ENCODE measurements at regions not wholly inside any gene's neighbourhood (a gene's known extent, or its start where the extent isn't known, plus 50 kb on each side); places are given as distances from the start of the nearest gene placed in this dataset.

DNA sequence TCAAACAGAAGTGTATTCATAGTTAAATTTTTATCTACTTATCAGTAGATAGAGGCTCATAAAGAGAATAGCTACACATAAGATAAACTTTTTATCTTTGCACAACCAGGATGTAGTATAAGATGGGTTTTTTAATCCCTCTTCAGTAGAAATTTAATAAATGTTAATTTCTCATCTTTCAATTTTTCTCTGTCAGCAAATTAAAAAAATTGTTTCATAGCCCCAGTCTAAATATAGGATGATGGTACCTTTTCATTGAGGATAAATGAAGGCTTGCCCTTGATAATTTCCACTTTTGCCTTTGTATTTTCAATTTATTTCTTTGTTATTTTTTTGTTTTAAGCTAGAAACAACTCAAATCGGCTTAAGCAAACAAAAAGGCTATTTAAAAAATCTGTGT, 251.2 kb upstream of the NOX3 start:
- DNase-seq: no peak

- no peak for DNase-seq
Observed at GRCh38 chr6:155706341-155706740, 250.7 kb upstream of the NOX3 start.

DNA sequence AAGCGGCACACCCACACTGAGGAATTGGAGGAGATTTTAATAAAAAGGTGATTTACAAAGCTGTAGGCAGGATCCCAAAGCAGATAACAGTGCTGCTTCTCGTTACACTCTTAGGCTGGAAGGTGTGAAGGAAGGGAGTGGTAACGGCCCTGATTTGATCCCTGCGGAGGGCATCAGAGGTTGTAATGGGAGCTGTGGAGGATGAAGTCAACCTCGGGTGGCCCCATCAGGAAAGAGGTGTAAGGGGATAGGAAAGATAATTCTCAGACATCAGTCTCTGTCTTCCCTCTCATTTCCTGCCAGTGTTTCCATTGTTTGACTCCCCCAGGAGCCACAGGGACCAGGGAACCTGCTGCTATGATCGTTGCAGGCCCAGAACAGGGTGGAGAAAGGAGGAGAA, 245.7 kb upstream of the NOX3 start:
- DNase-seq: no peak

DNA sequence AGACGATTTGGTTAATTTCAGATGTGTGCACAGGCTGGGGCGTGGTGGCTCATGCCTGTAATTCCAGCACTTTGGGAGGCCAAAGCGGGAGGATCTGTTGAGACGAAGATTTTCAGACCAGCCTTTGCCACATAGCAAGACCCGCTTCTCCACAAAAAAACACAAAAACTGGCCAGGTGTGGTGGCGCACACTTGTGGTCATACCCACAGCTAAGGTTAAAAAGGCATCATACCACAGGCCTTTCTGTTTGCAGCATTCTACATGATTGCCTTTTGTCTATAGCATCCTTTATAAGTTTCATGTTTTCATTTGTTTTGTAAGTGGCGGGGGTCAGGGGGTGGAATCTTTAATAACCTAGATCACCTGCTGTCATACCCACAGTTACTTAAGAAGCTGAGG, 239.9 kb upstream of the NOX3 start:
- DNase-seq: no peak

DNA sequence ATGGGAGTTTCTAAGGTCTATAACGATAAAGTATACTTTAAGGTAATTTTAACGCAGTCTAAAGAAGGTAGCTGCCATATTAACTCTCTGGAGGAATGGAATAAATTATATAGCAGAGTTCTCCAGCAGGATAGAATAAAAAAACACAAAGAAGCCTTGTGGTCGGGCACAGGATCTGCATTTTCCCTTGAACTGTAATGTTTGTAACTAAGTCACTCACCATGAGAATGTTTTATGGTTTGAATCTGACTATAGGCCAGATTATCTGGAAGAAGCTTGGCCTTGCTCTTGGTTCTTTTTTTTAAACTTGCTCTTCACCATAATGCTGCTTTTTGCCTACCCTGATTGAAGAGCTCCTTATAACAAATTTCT, 238.8 kb upstream of the NOX3 start:
- no peak for DNase-seq

- DNase-seq: no peak
Observed at GRCh38 chr6:155693573-155694418, 238.2 kb upstream of the NOX3 start.

- DNase-seq: no peak
Observed at GRCh38 chr6:155690820-155691219, 235.2 kb upstream of the NOX3 start.

DNA sequence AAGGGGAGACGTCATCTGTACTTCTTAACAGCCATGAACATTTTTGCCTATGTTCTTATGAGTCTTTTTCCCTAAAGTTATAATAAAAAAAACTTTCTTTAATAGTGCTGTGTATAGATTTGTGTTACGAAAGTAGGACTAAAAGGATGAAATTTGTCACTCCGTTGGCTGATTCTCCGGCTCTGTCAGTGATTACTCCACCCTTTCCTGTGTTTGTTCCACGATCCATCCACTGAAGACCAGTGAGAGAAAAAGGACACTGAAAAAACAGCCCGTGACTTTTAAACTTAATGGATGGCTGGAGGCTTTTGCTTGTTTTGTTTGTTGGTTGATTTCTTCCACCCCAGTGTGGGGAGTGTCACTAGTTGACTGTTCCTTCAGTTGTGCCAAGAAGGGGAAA, 232.0 kb upstream of the NOX3 start:
- no peak for DNase-seq

GRCh38 chr6:155684416-155685196, 229.0 kb upstream of the NOX3 start:
- no peak for DNase-seq

DNA sequence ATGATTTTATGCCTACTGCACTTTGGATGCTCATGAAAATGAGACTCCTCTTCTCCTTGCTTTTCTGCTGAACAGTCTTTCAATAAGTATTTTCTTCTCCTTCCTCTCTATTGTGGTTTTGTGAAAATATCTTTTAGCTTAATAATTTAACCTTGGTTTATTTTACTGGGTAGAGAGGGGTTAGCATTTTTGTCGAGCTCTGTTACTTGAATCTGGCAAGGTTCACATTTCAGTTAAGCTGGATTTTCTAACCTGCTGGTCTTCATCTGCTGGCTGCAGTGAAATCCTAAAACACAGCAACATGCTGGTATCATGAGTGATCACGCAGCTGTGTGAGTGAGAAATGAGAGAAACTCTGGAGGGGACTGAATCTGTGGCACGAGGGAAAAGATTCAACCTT, 222.7 kb upstream of the NOX3 start:
- DNase-seq: peak; percentile 2

GRCh38 chr6:155676346-155676745, 220.7 kb upstream of the NOX3 start:
- DNase-seq: peak; percentile 0

- no peak for DNase-seq
Observed at GRCh38 chr6:155670655-155671054, 215.0 kb upstream of the NOX3 start.

GRCh38 chr6:155660251-155660977, 204.8 kb upstream of the NOX3 start:
- DNase-seq: no peak

DNA sequence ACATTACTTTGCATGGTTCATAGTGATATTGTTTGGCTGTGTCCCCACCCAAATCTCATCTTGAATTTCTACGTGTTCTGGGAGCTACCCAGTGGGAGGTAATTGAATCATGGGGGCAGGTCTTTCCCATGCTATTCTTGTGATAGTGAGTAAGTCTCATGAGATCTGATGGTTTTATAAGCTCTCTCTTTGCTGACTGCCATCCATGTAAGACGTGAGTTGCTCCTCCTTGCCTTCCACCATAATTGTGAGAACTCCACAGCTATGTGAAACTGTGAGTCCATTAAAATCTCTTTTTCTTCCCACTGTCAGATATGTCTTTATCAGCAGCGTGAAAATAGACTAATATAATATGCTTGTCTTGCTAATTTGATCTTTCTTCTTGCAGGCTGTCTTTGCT, 200.4 kb upstream of the NOX3 start:
- DNase-seq: no peak

DNA sequence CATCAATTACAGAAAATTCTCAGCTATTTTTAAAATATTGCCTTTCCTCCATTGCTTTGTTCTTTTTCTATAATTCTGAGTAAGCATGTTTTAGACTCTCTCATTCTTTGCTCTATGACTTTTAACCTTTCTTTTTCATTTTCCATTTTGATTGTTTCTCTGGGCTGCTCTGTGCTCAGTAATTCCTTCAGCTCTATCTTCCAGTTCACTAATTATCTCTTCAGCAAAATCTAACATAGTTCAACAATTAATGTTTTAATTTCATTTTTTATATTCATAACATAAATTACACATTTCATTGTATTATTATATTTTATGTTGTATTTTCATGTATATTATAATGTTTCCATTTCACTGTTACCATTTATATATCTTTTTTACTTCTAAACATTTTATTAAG, 198.8 kb upstream of the NOX3 start:
- no peak for DNase-seq

- no peak for DNase-seq
Observed at GRCh38 chr6:155648301-155648700, 192.7 kb upstream of the NOX3 start.

DNA sequence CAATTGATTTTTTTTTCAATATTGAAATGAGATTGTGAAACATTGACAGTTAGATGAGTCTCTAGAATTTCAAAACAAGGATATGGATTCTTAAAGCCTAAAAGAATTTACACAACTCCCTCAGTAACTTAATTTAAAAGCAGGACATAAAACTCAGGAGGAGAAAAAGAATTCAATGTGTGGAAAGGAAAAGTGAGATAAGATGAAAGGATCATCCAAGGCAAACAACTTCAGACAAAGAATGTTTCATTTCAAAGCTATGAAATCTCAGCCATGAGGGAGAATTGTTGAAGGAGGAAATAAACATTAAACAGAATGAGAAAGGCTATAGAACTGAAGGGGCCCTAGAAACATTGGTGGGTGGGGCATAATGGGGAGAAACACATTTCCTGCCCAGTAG, 191.7 kb upstream of the NOX3 start:
- DNase-seq: no peak

- DNase-seq: no peak
Observed at GRCh38 chr6:155646443-155646842, 190.8 kb upstream of the NOX3 start.

- DNase-seq: peak; percentile 6
Observed at GRCh38 chr6:155645325-155645724, 189.7 kb upstream of the NOX3 start.

GRCh38 chr6:155641603-155642002, 186.0 kb upstream of the NOX3 start:
- no peak for DNase-seq

- no peak for DNase-seq
Observed at GRCh38 chr6:155638200-155638599, 182.6 kb upstream of the NOX3 start.

GRCh38 chr6:155635416-155635815, 179.8 kb upstream of the NOX3 start:
- no peak for DNase-seq

DNA sequence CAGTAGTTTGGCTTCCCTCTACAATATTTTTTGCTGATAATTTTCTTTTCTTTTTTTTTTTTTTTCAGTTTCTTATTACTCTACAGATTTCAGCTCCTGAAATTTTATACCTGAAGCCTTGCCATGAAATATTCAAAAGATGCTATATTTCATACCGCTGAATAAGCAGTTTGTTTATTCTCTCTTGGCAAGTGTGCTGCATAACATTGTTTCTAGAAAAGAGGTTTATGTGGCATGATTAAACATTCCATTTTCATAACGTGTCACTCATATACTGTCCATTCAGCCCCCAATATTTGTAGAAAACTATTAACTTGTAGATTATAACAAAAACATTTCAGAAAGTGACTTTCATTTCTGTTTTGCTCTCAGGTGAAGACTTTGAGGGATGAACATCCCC, 174.4 kb upstream of the NOX3 start:
- DNase-seq: no peak

GRCh38 chr6:155629652-155630051, 174.0 kb upstream of the NOX3 start:
- no peak for DNase-seq
